DOHH2 (cell line): ENCODE measurements at regions not wholly inside any gene's neighbourhood (a gene's known extent, or its start where the extent isn't known, plus 50 kb on each side); places are given as distances from the start of the nearest gene placed in this dataset.

Source experiments
- CTCF ChIP-seq: fragments of 200-600 bp; sonication (generic); IDR thresholded peaks from one replicate; pipeline ENCODE4 v1.5.1; 2014; ENCODE audit warnings: antibody characterized with exemption, mild to moderate bottlenecking, low read depth, low read length; ENCODE audit not compliant: poor library complexity, severe bottlenecking
- EZH2phosphoT487 ChIP-seq: fragments of 200-600 bp; sonication (generic); IDR thresholded peaks from 2 replicates; pipeline ENCODE4 v1.6.1; 2017; ENCODE audit warnings: borderline replicate concordance, mild to moderate bottlenecking, antibody characterized with exemption, low read length, moderate library complexity, mixed read lengths

GRCh38 chr1:188317894-188318293 is 1489.1 kb downstream of the PLA2G4A start:
- TF ChIP-seq CTCF (no peak), EZH2phosphoT487 (no peak)
